ENCODE measurements at regions not wholly inside any gene's neighbourhood (a gene's known extent, or its start where the extent isn't known, plus 50 kb on each side); places are given as distances from the start of the nearest gene placed in this dataset.

- H3K9me3 ChIP-seq (replicated peaks) = peaks cover 4% of the 10 kb centered on the region
- no peak overlapping the region for H3K27ac ChIP-seq (replicated peaks)
- TF ChIP-seq, protein P1, sequence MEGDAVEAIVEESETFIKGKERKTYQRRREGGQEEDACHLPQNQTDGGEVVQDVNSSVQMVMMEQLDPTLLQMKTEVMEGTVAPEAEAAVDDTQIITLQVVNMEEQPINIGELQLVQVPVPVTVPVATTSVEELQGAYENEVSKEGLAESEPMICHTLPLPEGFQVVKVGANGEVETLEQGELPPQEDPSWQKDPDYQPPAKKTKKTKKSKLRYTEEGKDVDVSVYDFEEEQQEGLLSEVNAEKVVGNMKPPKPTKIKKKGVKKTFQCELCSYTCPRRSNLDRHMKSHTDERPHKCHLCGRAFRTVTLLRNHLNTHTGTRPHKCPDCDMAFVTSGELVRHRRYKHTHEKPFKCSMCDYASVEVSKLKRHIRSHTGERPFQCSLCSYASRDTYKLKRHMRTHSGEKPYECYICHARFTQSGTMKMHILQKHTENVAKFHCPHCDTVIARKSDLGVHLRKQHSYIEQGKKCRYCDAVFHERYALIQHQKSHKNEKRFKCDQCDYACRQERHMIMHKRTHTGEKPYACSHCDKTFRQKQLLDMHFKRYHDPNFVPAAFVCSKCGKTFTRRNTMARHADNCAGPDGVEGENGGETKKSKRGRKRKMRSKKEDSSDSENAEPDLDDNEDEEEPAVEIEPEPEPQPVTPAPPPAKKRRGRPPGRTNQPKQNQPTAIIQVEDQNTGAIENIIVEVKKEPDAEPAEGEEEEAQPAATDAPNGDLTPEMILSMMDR (IDR thresholded peaks at IDR 0.05; ENCODE audit: borderline replicate concordance) = no peak
- intact Hi-C loops (cut with micrococcal nuclease) = no loop called here
- no peak overlapping the region for H3K4me3 ChIP-seq
- H3K4me1 ChIP-seq = no peaks in the 10 kb centered on the region
- H3K27me3 ChIP-seq (ENCODE audit: low read depth) = no peaks in the 10 kb centered on the region
- DNase-seq = no peak
- no peaks in the 10 kb centered on the region for H3K36me3 ChIP-seq
These were observed 254.3 kb upstream of the SESN3 start for GRCh38 chr11:95485115-95485900.

GRCh38 chr11:95483339-95483738 is 252.3 kb upstream of the SESN3 start:
- Histone ChIP-seq H3K27me3 (ENCODE audit: low read depth) (no peaks in the 10 kb centered on the region), H3K4me3 (no peak overlapping the region), H3K36me3 (no peaks in the 10 kb centered on the region), H3K4me1 (no peaks in the 10 kb centered on the region), H3K27ac (replicated peaks) (no peak overlapping the region), H3K9me3 (replicated peaks) (no peaks in the 10 kb centered on the region)
- intact Hi-C loops (cut with micrococcal nuclease) = no loop called here
- TF ChIP-seq, protein P1 (IDR thresholded peaks at IDR 0.05; ENCODE audit: borderline replicate concordance) = no peak
- DNase-seq = no peak

GRCh38 chr11:95478003-95478402 is 247.0 kb upstream of the SESN3 start:
- TF ChIP-seq, protein P1 (IDR thresholded peaks at IDR 0.05; ENCODE audit: borderline replicate concordance) = no peak
- no peaks in the 10 kb centered on the region for H3K27me3 ChIP-seq (ENCODE audit: low read depth)
- H3K4me1 ChIP-seq = no peaks in the 10 kb centered on the region
- no peaks in the 10 kb centered on the region for H3K36me3 ChIP-seq
- intact Hi-C loops (cut with micrococcal nuclease) = no loop called here
- H3K27ac ChIP-seq (replicated peaks) = no peak overlapping the region
- peaks cover 3% of the 10 kb centered on the region for H3K9me3 ChIP-seq (replicated peaks)
- DNase-seq = no peak
- H3K4me3 ChIP-seq = no peak overlapping the region

DNA sequence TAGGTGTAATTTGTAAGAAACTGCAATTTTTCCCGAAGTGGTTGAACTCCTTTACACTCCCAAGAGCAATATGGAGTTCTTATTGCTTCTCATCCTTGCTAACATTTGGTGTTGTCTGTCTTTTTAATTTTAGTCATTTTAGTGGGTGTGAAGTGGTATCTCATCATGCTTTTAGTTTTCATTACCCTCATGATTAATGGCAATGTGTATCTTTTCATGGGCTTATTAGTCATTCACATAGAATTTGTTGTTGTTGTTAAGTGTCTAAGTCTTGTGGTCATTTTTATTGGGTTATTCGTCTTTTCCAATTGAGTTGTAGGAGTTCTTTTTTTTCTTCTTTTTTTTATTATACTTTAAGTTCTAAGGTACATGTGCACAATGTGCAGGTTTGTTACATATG is 238.3 kb upstream of the SESN3 start:
- no peaks in the 10 kb centered on the region for H3K4me1 ChIP-seq
- no peak overlapping the region for H3K27ac ChIP-seq (replicated peaks)
- TF ChIP-seq, protein P1 (IDR thresholded peaks at IDR 0.05; ENCODE audit: borderline replicate concordance) = no peak
- intact Hi-C loops (cut with micrococcal nuclease) = no loop called here
- no peaks in the 10 kb centered on the region for H3K27me3 ChIP-seq (ENCODE audit: low read depth)
- no peaks in the 10 kb centered on the region for H3K9me3 ChIP-seq (replicated peaks)
- DNase-seq = no peak
- no peaks in the 10 kb centered on the region for H3K36me3 ChIP-seq
- no peak overlapping the region for H3K4me3 ChIP-seq

- DNase-seq = no peak
- H3K9me3 ChIP-seq (replicated peaks) = no peaks in the 10 kb centered on the region
- no peaks in the 10 kb centered on the region for H3K4me1 ChIP-seq
- no peak overlapping the region for H3K4me3 ChIP-seq
- H3K27ac ChIP-seq (replicated peaks) = no peak overlapping the region
- no peaks in the 10 kb centered on the region for H3K27me3 ChIP-seq (ENCODE audit: low read depth)
- H3K36me3 ChIP-seq = no peaks in the 10 kb centered on the region
- TF ChIP-seq, protein P1 (IDR thresholded peaks at IDR 0.05; ENCODE audit: borderline replicate concordance) = no peak
- intact Hi-C loops (cut with micrococcal nuclease) = no loop called here
These were observed 235.4 kb upstream of the SESN3 start for GRCh38 chr11:95466416-95466815.

Measured in left ventricle myocardium inferior (tissue), 1 donor.